Activated CD4-positive, CD25-positive, alpha-beta regulatory T cell treated with anti-CD3 and anti-CD28 coated beads, Interleukin-2, amount 50 U/mL, for 16 hours (primary cell): ENCODE measurements at regions not wholly inside any gene's neighbourhood (a gene's known extent, or its start where the extent isn't known, plus 50 kb on each side); places are given as distances from the start of the nearest gene placed in this dataset.
"Not testable (repeated sequence)": the region's sequence is repeated elsewhere in the genome, so short reads cannot be mapped to it uniquely, and the experiment has no call there.

ENCODE experiments used
- DNase-seq: peaks from one replicate; pipeline ENCODE4 v3.0.0-alpha.2; 2020; ENCODE audit warnings: low read depth, low spot score

GRCh38 chr2:111251711-111252110 lies 131.0 kb downstream of the BCL2L11 start:
- no peak for DNase-seq

GRCh38 chr2:111252436-111252835 lies 131.7 kb downstream of the BCL2L11 start:
- no peak for DNase-seq

GRCh38 chr2:111254916-111255315 lies 134.2 kb downstream of the BCL2L11 start:
- DNase-seq = not testable (repeated sequence)

- not testable (repeated sequence) for DNase-seq
Measured at GRCh38 chr2:111256628-111257027, 135.9 kb downstream of the BCL2L11 start.

GRCh38 chr2:111257607-111258006 lies 136.9 kb downstream of the BCL2L11 start:
- DNase-seq = not testable (repeated sequence)

GRCh38 chr2:111258318-111258717 lies 137.6 kb downstream of the BCL2L11 start:
- not testable (repeated sequence) for DNase-seq

- not testable (repeated sequence) for DNase-seq
Measured at GRCh38 chr2:111262627-111263379, 142.1 kb downstream of the BCL2L11 start.

- DNase-seq = not testable (repeated sequence)
Measured at GRCh38 chr2:111263380-111264017, 142.8 kb downstream of the BCL2L11 start.

- DNase-seq = not testable (repeated sequence)
Measured at GRCh38 chr2:111264956-111265355, 144.2 kb downstream of the BCL2L11 start.

- not testable (repeated sequence) for DNase-seq
Measured at GRCh38 chr2:111266556-111266955, 145.8 kb downstream of the BCL2L11 start.

- DNase-seq = not testable (repeated sequence)
Measured at GRCh38 chr2:111267038-111267437, 146.3 kb downstream of the BCL2L11 start.

GRCh38 chr2:111269761-111270323 lies 149.1 kb downstream of the BCL2L11 start:
- DNase-seq = not testable (repeated sequence)

- not testable (repeated sequence) for DNase-seq
Measured at GRCh38 chr2:111270569-111270968, 149.9 kb downstream of the BCL2L11 start.

GRCh38 chr2:111271647-111272304 lies 151.1 kb downstream of the BCL2L11 start:
- not testable (repeated sequence) for DNase-seq

GRCh38 chr2:111273007-111273406 lies 152.3 kb downstream of the BCL2L11 start:
- not testable (repeated sequence) for DNase-seq

GRCh38 chr2:111275047-111275853 lies 154.5 kb downstream of the BCL2L11 start:
- DNase-seq = not testable (repeated sequence)

GRCh38 chr2:111275854-111276171 lies 155.1 kb downstream of the BCL2L11 start:
- not testable (repeated sequence) for DNase-seq

- DNase-seq = not testable (repeated sequence)
Measured at GRCh38 chr2:111278133-111278532, 157.4 kb downstream of the BCL2L11 start.

GRCh38 chr2:111280709-111281286 lies 160.1 kb downstream of the BCL2L11 start:
- not testable (repeated sequence) for DNase-seq

- DNase-seq = not testable (repeated sequence)
Measured at GRCh38 chr2:111282162-111282561, 161.4 kb downstream of the BCL2L11 start.
